ENCODE measurements at regions not wholly inside any gene's neighbourhood (a gene's known extent, or its start where the extent isn't known, plus 50 kb on each side); places are given as distances from the start of the nearest gene placed in this dataset.
"Not testable (repeated sequence)": the region's sequence is repeated elsewhere in the genome, so short reads cannot be mapped to it uniquely, and the experiment has no call there.

- no peak for TF ChIP-seq EZH2 (IDR thresholded peaks at IDR 0.05; ENCODE audit: borderline replicate concordance, low read depth, low read length, severe bottlenecking)
- TF ChIP-seq, protein P1, sequence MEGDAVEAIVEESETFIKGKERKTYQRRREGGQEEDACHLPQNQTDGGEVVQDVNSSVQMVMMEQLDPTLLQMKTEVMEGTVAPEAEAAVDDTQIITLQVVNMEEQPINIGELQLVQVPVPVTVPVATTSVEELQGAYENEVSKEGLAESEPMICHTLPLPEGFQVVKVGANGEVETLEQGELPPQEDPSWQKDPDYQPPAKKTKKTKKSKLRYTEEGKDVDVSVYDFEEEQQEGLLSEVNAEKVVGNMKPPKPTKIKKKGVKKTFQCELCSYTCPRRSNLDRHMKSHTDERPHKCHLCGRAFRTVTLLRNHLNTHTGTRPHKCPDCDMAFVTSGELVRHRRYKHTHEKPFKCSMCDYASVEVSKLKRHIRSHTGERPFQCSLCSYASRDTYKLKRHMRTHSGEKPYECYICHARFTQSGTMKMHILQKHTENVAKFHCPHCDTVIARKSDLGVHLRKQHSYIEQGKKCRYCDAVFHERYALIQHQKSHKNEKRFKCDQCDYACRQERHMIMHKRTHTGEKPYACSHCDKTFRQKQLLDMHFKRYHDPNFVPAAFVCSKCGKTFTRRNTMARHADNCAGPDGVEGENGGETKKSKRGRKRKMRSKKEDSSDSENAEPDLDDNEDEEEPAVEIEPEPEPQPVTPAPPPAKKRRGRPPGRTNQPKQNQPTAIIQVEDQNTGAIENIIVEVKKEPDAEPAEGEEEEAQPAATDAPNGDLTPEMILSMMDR (IDR thresholded peaks at IDR 0.05; ENCODE audit: borderline replicate concordance, extremely low read depth, low read length, poor library complexity, severe bottlenecking): no peak
- no peak overlapping the region for H3K27ac ChIP-seq (ENCODE audit: low read length)
- no peaks in the 10 kb centered on the region for H3K36me3 ChIP-seq (ENCODE audit: insufficient read depth, low read length)
- no peaks in the 10 kb centered on the region for H3K27me3 ChIP-seq (ENCODE audit: insufficient read depth, low read length, poor library complexity)
- no peak overlapping the region for H3K9ac ChIP-seq (ENCODE audit: low read depth, low read length)
- ATAC-seq (ENCODE audit: insufficient read depth, low read depth) (no peak), DNase-seq (no peak)
- H4K20me1 ChIP-seq (ENCODE audit: insufficient read depth, low read length): no peaks in the 10 kb centered on the region
- H3K4me3 ChIP-seq (ENCODE audit: low read depth in 1 of 2, low read length in 2 of 2): no peak overlapping the region
- no peak overlapping the region for H3K4me2 ChIP-seq (ENCODE audit: insufficient read depth, low read length)
- H3K4me1 ChIP-seq (ENCODE audit: insufficient read depth, low read length): no peaks in the 10 kb centered on the region
- no peak overlapping the region for H2AFZ ChIP-seq (ENCODE audit: low read depth, low read length)
- H3K9me3 ChIP-seq (ENCODE audit: insufficient read depth, low read length, severe bottlenecking): no peaks in the 10 kb centered on the region
- no peaks in the 10 kb centered on the region for H3K79me2 ChIP-seq (ENCODE audit: insufficient read depth, low read length)
Measured at GRCh38 chr2:22079583-22079982, 955.8 kb downstream of the TDRD15 start.

GRCh38 chr2:22086726-22087125 is 963.0 kb downstream of the TDRD15 start:
- DNase-seq (no peak), ATAC-seq (ENCODE audit: insufficient read depth, low read depth) (no peak)
- H3K4me2 ChIP-seq (ENCODE audit: insufficient read depth, low read length): no peak overlapping the region

GRCh38 chr2:22103617-22104016 is 979.8 kb downstream of the TDRD15 start:
- not testable (repeated sequence) for H3K9me3 ChIP-seq (ENCODE audit: insufficient read depth, low read length, severe bottlenecking); H3K9ac ChIP-seq (ENCODE audit: low read depth, low read length); H3K4me3 ChIP-seq (ENCODE audit: low read depth in 1 of 2, low read length in 2 of 2); H3K4me1 ChIP-seq (ENCODE audit: insufficient read depth, low read length); H3K36me3 ChIP-seq (ENCODE audit: insufficient read depth, low read length); H3K79me2 ChIP-seq (ENCODE audit: insufficient read depth, low read length); H4K20me1 ChIP-seq (ENCODE audit: insufficient read depth, low read length); H2AFZ ChIP-seq (ENCODE audit: low read depth, low read length); ATAC-seq (ENCODE audit: insufficient read depth, low read depth); DNase-seq; H3K27ac ChIP-seq (ENCODE audit: low read length); H3K27me3 ChIP-seq (ENCODE audit: insufficient read depth, low read length, poor library complexity); H3K4me2 ChIP-seq (ENCODE audit: insufficient read depth, low read length)

More at GRCh38 chr2:22086726-22087125, 963.0 kb downstream of the TDRD15 start:
- H2AFZ ChIP-seq (ENCODE audit: low read depth, low read length): no peak overlapping the region
- H3K27me3 ChIP-seq (ENCODE audit: insufficient read depth, low read length, poor library complexity): no peaks in the 10 kb centered on the region
- H3K4me1 ChIP-seq (ENCODE audit: insufficient read depth, low read length): no peaks in the 10 kb centered on the region
- TF ChIP-seq, protein P1 (IDR thresholded peaks at IDR 0.05; ENCODE audit: borderline replicate concordance, extremely low read depth, low read length, poor library complexity, severe bottlenecking): no peak
- no peak for TF ChIP-seq EZH2 (IDR thresholded peaks at IDR 0.05; ENCODE audit: borderline replicate concordance, low read depth, low read length, severe bottlenecking)
- no peaks in the 10 kb centered on the region for H3K79me2 ChIP-seq (ENCODE audit: insufficient read depth, low read length)
- H3K36me3 ChIP-seq (ENCODE audit: insufficient read depth, low read length): no peaks in the 10 kb centered on the region
- no peaks in the 10 kb centered on the region for H4K20me1 ChIP-seq (ENCODE audit: insufficient read depth, low read length)
- no peak overlapping the region for H3K4me3 ChIP-seq (ENCODE audit: low read depth in 1 of 2, low read length in 2 of 2)
- H3K9me3 ChIP-seq (ENCODE audit: insufficient read depth, low read length, severe bottlenecking): no peaks in the 10 kb centered on the region
- no peak overlapping the region for H3K9ac ChIP-seq (ENCODE audit: low read depth, low read length)
- H3K27ac ChIP-seq (ENCODE audit: low read length): no peak overlapping the region

DNA sequence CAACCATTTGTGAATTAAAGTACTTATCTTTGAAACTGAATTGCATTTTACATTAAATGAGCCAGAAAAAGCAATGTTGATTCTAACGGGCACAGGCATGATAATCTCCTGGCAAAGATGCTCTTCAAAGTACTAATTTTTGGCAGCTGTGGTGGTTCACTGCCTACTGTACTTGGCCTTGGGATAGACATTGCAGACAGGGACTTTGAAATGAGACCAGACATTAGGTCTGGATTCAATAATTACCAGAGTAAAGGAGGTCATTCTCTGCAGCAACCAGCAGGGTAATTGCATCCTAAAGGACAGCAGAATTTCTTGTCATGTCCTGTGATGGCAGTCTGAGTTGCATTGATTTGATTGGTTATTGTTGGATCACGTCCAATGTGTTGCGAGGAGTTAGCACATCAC is 986.5 kb downstream of the TDRD15 start:
- Histone ChIP-seq H3K79me2 (ENCODE audit: insufficient read depth, low read length) (no peaks in the 10 kb centered on the region), H3K9ac (ENCODE audit: low read depth, low read length) (no peak overlapping the region), H3K27ac (ENCODE audit: low read length) (no peak overlapping the region), H3K27me3 (ENCODE audit: insufficient read depth, low read length, poor library complexity) (no peaks in the 10 kb centered on the region), H4K20me1 (ENCODE audit: insufficient read depth, low read length) (no peaks in the 10 kb centered on the region), H3K36me3 (ENCODE audit: insufficient read depth, low read length) (no peaks in the 10 kb centered on the region), H2AFZ (ENCODE audit: low read depth, low read length) (no peak overlapping the region), H3K4me2 (ENCODE audit: insufficient read depth, low read length) (no peak overlapping the region), H3K9me3 (ENCODE audit: insufficient read depth, low read length, severe bottlenecking) (no peaks in the 10 kb centered on the region), H3K4me3 (ENCODE audit: low read depth in 1 of 2, low read length in 2 of 2) (no peak overlapping the region), H3K4me1 (ENCODE audit: insufficient read depth, low read length) (no peaks in the 10 kb centered on the region)
- TF ChIP-seq, protein P1 (IDR thresholded peaks at IDR 0.05; ENCODE audit: borderline replicate concordance, extremely low read depth, low read length, poor library complexity, severe bottlenecking): no peak
- no peak for TF ChIP-seq EZH2 (IDR thresholded peaks at IDR 0.05; ENCODE audit: borderline replicate concordance, low read depth, low read length, severe bottlenecking)
- DNase-seq (no peak), ATAC-seq (ENCODE audit: insufficient read depth, low read depth) (no peak)

Data from DND-41 (cell line).